K562 (cell line): ENCODE measurements at regions not wholly inside any gene's neighbourhood (a gene's known extent, or its start where the extent isn't known, plus 50 kb on each side); places are given as distances from the start of the nearest gene placed in this dataset.

ENCODE experiments used
- CTCF ChIP-seq, 3 experiments: IDR thresholded peaks in 2 of 3; conservative IDR thresholded peaks in 1 of 3; 2 replicates each; pipeline ENCODE4 v1.5.1; 2011 to 2012; ENCODE audit warnings: low read length in 3 of 3, mild to moderate bottlenecking in 3 of 3, control low read depth in 2 of 3, improper control_type of control experiment in 1 of 3, inconsistent platforms in 1 of 3, low read depth in 1 of 3, mixed read lengths in 1 of 3, moderate library complexity in 1 of 3; ENCODE audit not compliant: insufficient read depth in 2 of 3
- E2F6 ChIP-seq, 2 experiments: IDR thresholded peaks; 2 replicates each; pipeline ENCODE4 v1.6.1; 2011; ENCODE audit warnings: borderline replicate concordance in 1 of 2, control low read depth in 1 of 2, low read depth in 1 of 2, low read length in 1 of 2, mild to moderate bottlenecking in 1 of 2, mixed read lengths in 1 of 2, moderate library complexity in 1 of 2; ENCODE audit not compliant: insufficient read depth in 1 of 2, insufficient read length in 1 of 2, poor library complexity in 1 of 2, severe bottlenecking in 1 of 2; ENCODE audit errors: extremely low read depth in 1 of 2
- KAT7 ChIP-seq: sonication (generic); formaldehyde crosslinking; IDR thresholded peaks from 2 replicates; pipeline ENCODE4 v1.8.0; 2022; ENCODE audit warnings: missing genetic modification reagents, mild to moderate bottlenecking, borderline replicate concordance
- REST ChIP-seq, 2 experiments: fragments of 450-650 bp; formaldehyde crosslinking in 1 of 2; IDR thresholded peaks; 2 replicates each; pipeline versions ENCODE4 v1.4.0 to v1.6.1; 2014 to 2020; ENCODE audit warnings: mild to moderate bottlenecking in 2 of 2, borderline replicate concordance in 1 of 2, low read depth in 1 of 2

- TF ChIP-seq KAT7 (CRISPR knock-in tag): no peak
- TF ChIP-seq E2F6 (IDR thresholded peaks at IDR 0.05; ENCODE audit: borderline replicate concordance in 1 of 2, extremely low read depth in 1 of 2, insufficient read depth in 1 of 2, insufficient read length in 1 of 2, low read depth in 1 of 2, low read length in 1 of 2, poor library complexity in 1 of 2, severe bottlenecking in 1 of 2): no peak
- TF ChIP-seq CTCF (IDR thresholded peaks at IDR 0.05 in 2 of 3, conservative IDR thresholded peaks at IDR 0.05 in 1 of 3; ENCODE audit: insufficient read depth in 2 of 3, low read depth in 1 of 3, low read length in 3 of 3): no peak
- TF ChIP-seq REST (IDR thresholded peaks at IDR 0.05; ENCODE audit: borderline replicate concordance): no peak
- no peak for TF ChIP-seq REST (CRISPR knock-in tag; IDR thresholded peaks at IDR 0.05; ENCODE audit: low read depth)
These were observed 168.9 kb upstream of the HMCN1 start for GRCh38 chr1:185565302-185565701.
